GM21526 (cell line): ENCODE measurements at regions not wholly inside any gene's neighbourhood (a gene's known extent, or its start where the extent isn't known, plus 50 kb on each side); places are given as distances from the start of the nearest gene placed in this dataset.
A peak's percentile ranks its signal among the peaks of the same experiment; 100 is the strongest.

Source experiments
- ATAC-seq: cut with Tn5 transposase; IDR thresholded peaks from one replicate; pipeline ENCODE4 v1.9.1; 2021; ENCODE audit warnings: moderate library complexity; ENCODE audit not compliant: unreplicated experiment, low FRiP score

GRCh38 chr2:118363604-118364003, 275.3 kb downstream of the INSIG2 start:
- no peak for ATAC-seq

- ATAC-seq, result no peak
Measured at GRCh38 chr2:118356051-118356450, 267.8 kb downstream of the INSIG2 start.

GRCh38 chr2:118351796-118352195, 263.5 kb downstream of the INSIG2 start:
- no peak for ATAC-seq

GRCh38 chr2:118350621-118351020, 262.4 kb downstream of the INSIG2 start:
- ATAC-seq, result no peak

GRCh38 chr2:118349365-118349764, 261.1 kb downstream of the INSIG2 start:
- no peak for ATAC-seq

GRCh38 chr2:118348380-118349034, 260.2 kb downstream of the INSIG2 start:
- no peak for ATAC-seq

- no peak for ATAC-seq
Measured at GRCh38 chr2:118345465-118345864, 257.2 kb downstream of the INSIG2 start.

- ATAC-seq, result no peak
Measured at GRCh38 chr2:118340103-118340502, 251.8 kb downstream of the INSIG2 start.

GRCh38 chr2:118339386-118339785, 251.1 kb downstream of the INSIG2 start:
- ATAC-seq, result no peak

- ATAC-seq, result no peak
Measured at GRCh38 chr2:118333664-118334063, 245.4 kb downstream of the INSIG2 start.

GRCh38 chr2:118325321-118325955, 237.2 kb downstream of the INSIG2 start:
- ATAC-seq, result no peak

- no peak for ATAC-seq
Measured at GRCh38 chr2:118322406-118322805, 234.1 kb downstream of the INSIG2 start.

- no peak for ATAC-seq
Measured at GRCh38 chr2:118321432-118322105, 233.3 kb downstream of the INSIG2 start.

- no peak for ATAC-seq
Measured at GRCh38 chr2:118320658-118321057, 232.4 kb downstream of the INSIG2 start.

GRCh38 chr2:118320196-118320595, 231.9 kb downstream of the INSIG2 start:
- ATAC-seq, result no peak

- ATAC-seq, result no peak
Measured at GRCh38 chr2:118319271-118319684, 231.0 kb downstream of the INSIG2 start.

GRCh38 chr2:118315606-118316005, 227.3 kb downstream of the INSIG2 start:
- no peak for ATAC-seq

- ATAC-seq, result no peak
Measured at GRCh38 chr2:118312969-118313756, 224.9 kb downstream of the INSIG2 start.

GRCh38 chr2:118310681-118311429, 222.6 kb downstream of the INSIG2 start:
- ATAC-seq, result no peak

- peak; percentile 58 for ATAC-seq
Measured at GRCh38 chr2:118309946-118310680, 221.8 kb downstream of the INSIG2 start.
